ENCODE measurements at regions not wholly inside any gene's neighbourhood (a gene's known extent, or its start where the extent isn't known, plus 50 kb on each side); places are given as distances from the start of the nearest gene placed in this dataset.

DNA sequence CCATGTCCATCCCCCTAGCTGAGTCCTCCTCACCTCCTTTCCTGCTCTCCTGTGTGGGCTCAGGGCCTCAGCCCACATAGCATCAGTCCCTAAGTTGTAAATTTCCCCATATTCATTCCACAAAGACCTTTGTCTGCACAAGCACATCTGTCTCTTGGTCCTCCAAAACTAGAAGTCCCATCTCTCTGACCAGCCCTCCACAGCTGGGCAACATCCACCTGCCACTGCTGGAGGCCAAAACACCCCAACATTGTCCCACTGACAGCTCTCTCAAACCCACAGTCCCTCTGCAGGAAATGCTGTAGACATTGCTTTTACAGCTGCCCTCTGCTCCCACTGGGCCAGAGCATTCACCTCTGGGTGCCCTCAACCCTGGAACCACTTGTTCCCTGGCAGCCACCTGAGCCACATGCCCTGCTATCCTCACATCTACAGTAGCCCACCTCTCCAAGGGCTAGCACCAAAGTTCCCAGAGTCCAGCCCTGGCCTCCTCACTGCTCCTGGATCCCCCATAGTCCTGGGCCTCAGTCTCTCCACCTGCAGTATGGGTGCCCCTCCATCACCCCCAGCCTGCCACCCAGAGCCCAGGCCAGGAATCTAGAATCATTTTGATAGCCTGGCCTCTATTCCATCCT, 1722.7 kb downstream of the TP53TG3F start:
- no peak for TF ChIP-seq EZH2 (IDR thresholded peaks at IDR 0.05)
- TF ChIP-seq POLR2AphosphoS5 (IDR thresholded peaks at IDR 0.05; ENCODE audit: borderline replicate concordance, low read depth, low read length) = no peak
